NT2/D1 (cell line): ENCODE measurements at regions not wholly inside any gene's neighbourhood (a gene's known extent, or its start where the extent isn't known, plus 50 kb on each side); places are given as distances from the start of the nearest gene placed in this dataset.

ENCODE experiments used
- SUZ12 ChIP-seq: IDR thresholded peaks from 2 replicates; pipeline ENCODE4 v1.6.1; 2011; ENCODE audit not compliant: insufficient read length, insufficient read depth; ENCODE audit errors: extremely low read depth
- ZNF274 ChIP-seq: IDR thresholded peaks from 2 replicates; pipeline ENCODE4 v1.6.1; 2011; ENCODE audit warnings: mild to moderate bottlenecking, low read depth, low read length

GRCh38 chr20:60718743-60719480, 533.1 kb upstream of the CDH4 start:
- TF ChIP-seq SUZ12 (no peak), ZNF274 (no peak)
